Activated T-cell treated with anti-CD3 and anti-CD28 coated beads, Interleukin-2, amount 50 U/mL, for 24 hours (primary cell): ENCODE measurements at regions not wholly inside any gene's neighbourhood (a gene's known extent, or its start where the extent isn't known, plus 50 kb on each side); places are given as distances from the start of the nearest gene placed in this dataset.

Experiments used
- DNase-seq: peaks from one replicate; pipeline ENCODE4 v3.0.0-alpha.2; 2020
- H3K27ac Mint-ChIP-seq: 2 replicates; pipeline ENCODE4 v1.8.0; 2020; ENCODE audit warnings: mild to moderate bottlenecking, mixed read lengths
- H3K27me3 Mint-ChIP-seq: 2 replicates; pipeline ENCODE4 v1.8.0; 2020; ENCODE audit warnings: mixed read lengths
- H3K36me3 Mint-ChIP-seq: 2 replicates; pipeline ENCODE4 v1.8.0; 2020; ENCODE audit warnings: low read depth, mixed read lengths
- H3K4me1 Mint-ChIP-seq: 2 replicates; pipeline ENCODE4 v1.8.0; 2020; ENCODE audit warnings: low read depth, mixed read lengths
- H3K4me3 Mint-ChIP-seq: 2 replicates; pipeline ENCODE4 v1.8.0; 2020; ENCODE audit warnings: mild to moderate bottlenecking, moderate library complexity, mixed read lengths
- H3K9me3 Mint-ChIP-seq: 2 replicates; pipeline ENCODE4 v1.8.0; 2020; ENCODE audit warnings: mixed read lengths

GRCh38 chr2:784753-785152 lies 107.5 kb upstream of the TMEM18 start:
- Mint-ChIP-seq H3K27me3 (peaks cover 6% of the 10 kb centered on the region), H3K27ac (no peak overlapping the region), H3K9me3 (no peaks in the 10 kb centered on the region), H3K4me3 (no peak overlapping the region), H3K4me1 (no peaks in the 10 kb centered on the region), H3K36me3 (no peaks in the 10 kb centered on the region)
- DNase-seq, result no peak

- Mint-ChIP-seq H3K27ac (no peak overlapping the region), H3K4me3 (no peak overlapping the region), H3K27me3 (peaks cover 6% of the 10 kb centered on the region)
Measured at GRCh38 chr2:780581-780980, 103.4 kb upstream of the TMEM18 start.

GRCh38 chr2:780002-780401 lies 102.8 kb upstream of the TMEM18 start:
- peaks cover 6% of the 10 kb centered on the region for H3K27me3 Mint-ChIP-seq
- no peak overlapping the region for H3K27ac Mint-ChIP-seq
- DNase-seq, result no peak
- H3K36me3 Mint-ChIP-seq, result no peaks in the 10 kb centered on the region
- H3K4me1 Mint-ChIP-seq, result no peaks in the 10 kb centered on the region
- H3K9me3 Mint-ChIP-seq, result no peaks in the 10 kb centered on the region
- H3K4me3 Mint-ChIP-seq, result no peak overlapping the region

More at GRCh38 chr2:780581-780980, 103.4 kb upstream of the TMEM18 start:
- H3K4me1 Mint-ChIP-seq, result no peaks in the 10 kb centered on the region
- no peaks in the 10 kb centered on the region for H3K9me3 Mint-ChIP-seq
- DNase-seq, result no peak
- H3K36me3 Mint-ChIP-seq, result no peaks in the 10 kb centered on the region

GRCh38 chr2:778731-779350 lies 101.6 kb upstream of the TMEM18 start:
- H3K27ac Mint-ChIP-seq, result no peak overlapping the region

GRCh38 chr2:777546-777945 lies 100.3 kb upstream of the TMEM18 start:
- Mint-ChIP-seq H3K27ac (no peak overlapping the region), H3K9me3 (no peaks in the 10 kb centered on the region), H3K4me1 (no peaks in the 10 kb centered on the region), H3K27me3 (peaks cover 10% of the 10 kb centered on the region), H3K36me3 (no peaks in the 10 kb centered on the region), H3K4me3 (no peak overlapping the region)
- DNase-seq, result no peak

More at GRCh38 chr2:778731-779350, 101.6 kb upstream of the TMEM18 start:
- Mint-ChIP-seq H3K36me3 (no peaks in the 10 kb centered on the region), H3K4me3 (no peak overlapping the region), H3K27me3 (peaks cover 10% of the 10 kb centered on the region), H3K4me1 (no peaks in the 10 kb centered on the region), H3K9me3 (no peaks in the 10 kb centered on the region)
- DNase-seq, result no peak

- Mint-ChIP-seq H3K4me3 (no peak overlapping the region), H3K36me3 (no peaks in the 10 kb centered on the region), H3K27ac (no peak overlapping the region), H3K9me3 (no peaks in the 10 kb centered on the region), H3K27me3 (peaks cover 10% of the 10 kb centered on the region), H3K4me1 (no peaks in the 10 kb centered on the region)
- DNase-seq, result no peak
Measured at GRCh38 chr2:777051-777450, 99.8 kb upstream of the TMEM18 start.

GRCh38 chr2:776487-776886 lies 99.3 kb upstream of the TMEM18 start:
- H3K4me1 Mint-ChIP-seq, result no peaks in the 10 kb centered on the region
- DNase-seq, result no peak
- H3K27me3 Mint-ChIP-seq, result peaks cover 8% of the 10 kb centered on the region
- no peak overlapping the region for H3K4me3 Mint-ChIP-seq
- H3K9me3 Mint-ChIP-seq, result no peaks in the 10 kb centered on the region
- H3K36me3 Mint-ChIP-seq, result no peaks in the 10 kb centered on the region
- no peak overlapping the region for H3K27ac Mint-ChIP-seq

GRCh38 chr2:776038-776437 lies 98.8 kb upstream of the TMEM18 start:
- Mint-ChIP-seq H3K4me1 (no peaks in the 10 kb centered on the region), H3K27me3 (peaks cover 8% of the 10 kb centered on the region), H3K36me3 (no peaks in the 10 kb centered on the region), H3K4me3 (no peak overlapping the region), H3K9me3 (no peaks in the 10 kb centered on the region), H3K27ac (no peak overlapping the region)
- no peak for DNase-seq

- Mint-ChIP-seq H3K27me3 (peaks cover 3% of the 10 kb centered on the region), H3K27ac (no peak overlapping the region), H3K4me3 (no peak overlapping the region), H3K36me3 (no peaks in the 10 kb centered on the region), H3K4me1 (peaks cover 8% of the 10 kb centered on the region), H3K9me3 (no peaks in the 10 kb centered on the region)
- no peak for DNase-seq
Measured at GRCh38 chr2:774436-774835, 97.2 kb upstream of the TMEM18 start.

GRCh38 chr2:773256-774160 lies 96.3 kb upstream of the TMEM18 start:
- no peaks in the 10 kb centered on the region for H3K36me3 Mint-ChIP-seq
- H3K9me3 Mint-ChIP-seq, result peaks cover 4% of the 10 kb centered on the region
- DNase-seq, result no peak
- H3K4me1 Mint-ChIP-seq, result peaks cover 8% of the 10 kb centered on the region
- no peak overlapping the region for H3K4me3 Mint-ChIP-seq
- peaks cover 3% of the 10 kb centered on the region for H3K27me3 Mint-ChIP-seq
- no peak overlapping the region for H3K27ac Mint-ChIP-seq

GRCh38 chr2:771538-771937 lies 94.3 kb upstream of the TMEM18 start:
- Mint-ChIP-seq H3K4me3 (no peak overlapping the region), H3K9me3 (peaks cover 4% of the 10 kb centered on the region), H3K36me3 (no peaks in the 10 kb centered on the region), H3K27me3 (peaks cover 3% of the 10 kb centered on the region), H3K4me1 (peaks cover 14% of the 10 kb centered on the region), H3K27ac (no peak overlapping the region)
- DNase-seq, result no peak

GRCh38 chr2:770776-771175 lies 93.6 kb upstream of the TMEM18 start:
- Mint-ChIP-seq H3K4me3 (no peak overlapping the region), H3K36me3 (no peaks in the 10 kb centered on the region), H3K9me3 (peaks cover 4% of the 10 kb centered on the region), H3K27ac (no peak overlapping the region), H3K27me3 (peaks cover 3% of the 10 kb centered on the region), H3K4me1 (peaks cover 15% of the 10 kb centered on the region)
- no peak for DNase-seq

- DNase-seq, result no peak
- H3K27me3 Mint-ChIP-seq, result peaks cover 3% of the 10 kb centered on the region
- H3K27ac Mint-ChIP-seq, result no peak overlapping the region
- no peak overlapping the region for H3K4me3 Mint-ChIP-seq
- no peaks in the 10 kb centered on the region for H3K36me3 Mint-ChIP-seq
- H3K9me3 Mint-ChIP-seq, result peaks cover 4% of the 10 kb centered on the region
- peaks cover 15% of the 10 kb centered on the region for H3K4me1 Mint-ChIP-seq
Measured at GRCh38 chr2:769771-770170, 92.6 kb upstream of the TMEM18 start.

GRCh38 chr2:768451-768850 lies 91.2 kb upstream of the TMEM18 start:
- Mint-ChIP-seq H3K4me1 (peaks cover 15% of the 10 kb centered on the region), H3K4me3 (no peak overlapping the region), H3K36me3 (no peaks in the 10 kb centered on the region), H3K9me3 (peaks cover 4% of the 10 kb centered on the region), H3K27me3 (no peaks in the 10 kb centered on the region), H3K27ac (no peak overlapping the region)
- DNase-seq, result no peak

GRCh38 chr2:767944-768343 lies 90.7 kb upstream of the TMEM18 start:
- no peak overlapping the region for H3K4me3 Mint-ChIP-seq
- no peak for DNase-seq
- no peaks in the 10 kb centered on the region for H3K36me3 Mint-ChIP-seq
- no peaks in the 10 kb centered on the region for H3K27me3 Mint-ChIP-seq
- H3K4me1 Mint-ChIP-seq, result peaks cover 16% of the 10 kb centered on the region
- H3K9me3 Mint-ChIP-seq, result peaks cover 4% of the 10 kb centered on the region
- no peak overlapping the region for H3K27ac Mint-ChIP-seq
